GM12875 (cell line): ENCODE measurements at regions not wholly inside any gene's neighbourhood (a gene's known extent, or its start where the extent isn't known, plus 50 kb on each side); places are given as distances from the start of the nearest gene placed in this dataset.

Source experiments
- H3K4me3 ChIP-seq: one replicate; pipeline ENCODE4 v1.5.1; 2011; ENCODE audit warnings: low read depth, low read length, control low read depth
- TF ChIP-seq, protein P1 (sequence below): IDR thresholded peaks from 2 replicates; pipeline ENCODE4 v1.5.1; 2011; ENCODE audit warnings: low read depth, mild to moderate bottlenecking, control low read depth, inconsistent platforms, low read length, moderate library complexity, borderline replicate concordance; ENCODE audit not compliant: insufficient read depth

DNA sequence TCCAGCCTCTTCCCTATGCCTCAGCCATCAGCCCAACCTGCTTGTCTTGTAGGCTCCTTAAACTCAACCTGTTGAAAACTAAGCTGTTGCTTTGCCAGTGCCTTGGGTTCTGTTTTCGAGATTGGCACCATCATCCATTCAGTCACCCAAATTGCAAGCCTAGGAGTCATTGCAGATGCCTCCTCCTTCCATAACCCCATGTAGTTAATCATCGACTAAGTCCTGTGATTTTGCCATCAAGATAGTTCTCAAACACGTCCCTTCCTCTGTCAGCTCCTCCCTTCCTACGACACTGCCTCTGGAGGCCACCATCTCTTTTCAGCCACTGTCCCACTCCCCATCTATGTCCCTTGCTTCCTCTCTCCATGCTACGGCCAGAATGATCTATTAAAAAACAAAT, 168.1 kb downstream of the RAB11FIP2 start:
- no peak overlapping the region for H3K4me3 ChIP-seq
- TF ChIP-seq, protein P1, sequence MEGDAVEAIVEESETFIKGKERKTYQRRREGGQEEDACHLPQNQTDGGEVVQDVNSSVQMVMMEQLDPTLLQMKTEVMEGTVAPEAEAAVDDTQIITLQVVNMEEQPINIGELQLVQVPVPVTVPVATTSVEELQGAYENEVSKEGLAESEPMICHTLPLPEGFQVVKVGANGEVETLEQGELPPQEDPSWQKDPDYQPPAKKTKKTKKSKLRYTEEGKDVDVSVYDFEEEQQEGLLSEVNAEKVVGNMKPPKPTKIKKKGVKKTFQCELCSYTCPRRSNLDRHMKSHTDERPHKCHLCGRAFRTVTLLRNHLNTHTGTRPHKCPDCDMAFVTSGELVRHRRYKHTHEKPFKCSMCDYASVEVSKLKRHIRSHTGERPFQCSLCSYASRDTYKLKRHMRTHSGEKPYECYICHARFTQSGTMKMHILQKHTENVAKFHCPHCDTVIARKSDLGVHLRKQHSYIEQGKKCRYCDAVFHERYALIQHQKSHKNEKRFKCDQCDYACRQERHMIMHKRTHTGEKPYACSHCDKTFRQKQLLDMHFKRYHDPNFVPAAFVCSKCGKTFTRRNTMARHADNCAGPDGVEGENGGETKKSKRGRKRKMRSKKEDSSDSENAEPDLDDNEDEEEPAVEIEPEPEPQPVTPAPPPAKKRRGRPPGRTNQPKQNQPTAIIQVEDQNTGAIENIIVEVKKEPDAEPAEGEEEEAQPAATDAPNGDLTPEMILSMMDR, result no peak

DNA sequence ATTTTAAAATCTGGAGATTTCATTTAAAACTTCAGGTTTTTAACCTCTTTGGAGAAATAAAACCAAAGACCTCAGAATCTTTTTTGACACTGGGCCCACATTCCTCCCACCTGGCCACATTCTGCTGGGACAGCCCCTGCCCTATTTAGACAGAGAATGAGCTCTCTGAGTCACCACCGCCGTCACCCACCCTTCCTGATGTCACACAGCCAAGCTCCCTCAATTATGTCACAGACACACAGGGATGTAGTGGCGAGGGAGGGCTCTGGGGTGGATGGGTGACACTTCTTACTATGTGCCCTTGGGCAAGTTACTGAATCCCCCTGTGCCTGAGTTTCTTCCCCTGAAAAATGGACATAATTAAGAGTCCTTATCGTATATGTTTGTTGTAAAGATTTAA, 162.6 kb downstream of the RAB11FIP2 start:
- no peak overlapping the region for H3K4me3 ChIP-seq
- TF ChIP-seq, protein P1, result no peak

DNA sequence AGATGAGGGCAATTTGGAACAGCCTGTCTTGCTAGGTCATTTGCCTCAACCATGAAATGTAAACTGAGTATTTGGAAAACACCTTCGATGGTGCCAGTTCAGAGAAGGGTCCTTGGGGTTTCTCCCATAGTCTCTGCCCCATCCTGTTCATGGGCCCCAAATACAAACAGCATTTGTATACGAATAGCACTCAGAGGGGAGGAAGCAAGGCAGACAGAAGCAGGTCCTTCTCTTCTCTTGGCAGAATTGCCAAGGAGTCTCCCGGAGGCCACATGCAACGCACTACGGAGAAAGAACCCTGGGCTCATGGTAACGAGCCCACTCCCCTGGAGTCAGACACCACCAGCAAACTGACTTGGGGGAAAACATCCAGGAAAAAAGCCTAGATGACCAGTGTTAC, 162.1 kb downstream of the RAB11FIP2 start:
- TF ChIP-seq, protein P1, result no peak
- no peak overlapping the region for H3K4me3 ChIP-seq

DNA sequence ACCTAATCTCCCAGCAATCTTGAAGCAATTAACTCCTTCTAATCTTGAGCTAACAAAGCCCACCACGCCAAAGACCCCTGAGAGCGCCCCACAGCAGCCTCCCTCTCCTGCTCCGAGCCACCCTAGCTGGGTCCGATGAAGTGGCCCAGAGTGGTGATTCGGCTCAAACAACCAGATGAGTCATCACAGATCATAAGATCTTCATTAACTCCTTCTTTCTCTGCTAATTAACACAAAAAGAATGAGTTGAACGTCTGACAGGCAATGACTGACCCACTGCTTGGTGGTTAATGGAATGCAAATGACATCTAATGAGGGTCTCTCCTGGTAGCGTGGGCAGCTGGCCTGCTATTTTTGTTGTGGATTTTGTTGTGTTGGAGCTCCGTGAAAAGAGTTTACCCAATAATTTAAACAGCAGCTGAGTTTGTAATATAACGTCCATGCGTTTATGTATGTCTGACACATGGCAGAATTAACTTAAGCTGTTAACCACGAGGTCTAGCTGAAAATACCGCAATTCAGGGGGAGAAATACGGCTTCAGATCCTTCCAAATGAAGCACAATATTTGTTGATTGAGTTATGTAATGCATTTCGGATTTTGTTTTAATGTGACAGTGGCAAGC, 161.4 kb downstream of the RAB11FIP2 start:
- TF ChIP-seq, protein P1, result no peak
- no peak overlapping the region for H3K4me3 ChIP-seq

DNA sequence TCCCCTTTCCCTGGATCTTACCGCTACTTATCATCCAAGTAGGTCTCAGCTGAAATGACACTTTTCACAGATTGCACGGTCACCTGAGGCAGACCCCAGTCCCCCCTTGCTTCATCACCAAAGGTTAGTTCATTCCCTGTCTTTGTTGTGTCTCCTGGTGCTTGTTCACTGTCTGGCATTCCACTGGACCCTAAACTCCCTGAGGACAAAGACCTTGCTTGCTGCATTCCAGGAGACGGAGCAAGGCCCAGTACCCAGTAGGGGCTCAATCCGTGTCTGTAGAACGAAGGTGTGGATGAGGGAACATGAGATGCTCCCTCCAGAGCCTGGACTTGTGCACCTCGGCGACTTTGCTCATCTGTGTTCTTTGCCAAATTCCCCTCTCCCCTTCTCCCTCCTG, 160.0 kb downstream of the RAB11FIP2 start:
- H3K4me3 ChIP-seq, result no peak overlapping the region
- TF ChIP-seq, protein P1, result no peak

DNA sequence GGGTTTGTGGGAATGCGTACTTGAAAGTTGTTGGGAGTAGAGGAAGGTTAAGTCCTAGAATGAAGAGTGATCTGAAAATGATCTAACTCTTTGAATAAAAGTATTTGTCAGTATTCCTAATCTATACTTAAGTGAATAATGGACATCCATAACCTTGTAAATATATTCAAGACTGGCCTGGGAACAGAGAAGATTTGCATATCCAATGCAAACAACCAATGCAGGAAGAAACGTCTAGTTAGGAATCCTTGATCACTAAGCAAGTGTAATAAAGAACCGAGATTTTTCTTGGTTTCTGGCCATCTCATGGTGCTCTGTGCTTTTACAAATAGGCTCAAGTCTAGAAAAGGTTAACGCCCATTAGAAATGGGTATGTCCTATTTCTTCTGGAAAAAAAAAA, 157.1 kb downstream of the RAB11FIP2 start:
- no peak overlapping the region for H3K4me3 ChIP-seq
- TF ChIP-seq, protein P1, result no peak

DNA sequence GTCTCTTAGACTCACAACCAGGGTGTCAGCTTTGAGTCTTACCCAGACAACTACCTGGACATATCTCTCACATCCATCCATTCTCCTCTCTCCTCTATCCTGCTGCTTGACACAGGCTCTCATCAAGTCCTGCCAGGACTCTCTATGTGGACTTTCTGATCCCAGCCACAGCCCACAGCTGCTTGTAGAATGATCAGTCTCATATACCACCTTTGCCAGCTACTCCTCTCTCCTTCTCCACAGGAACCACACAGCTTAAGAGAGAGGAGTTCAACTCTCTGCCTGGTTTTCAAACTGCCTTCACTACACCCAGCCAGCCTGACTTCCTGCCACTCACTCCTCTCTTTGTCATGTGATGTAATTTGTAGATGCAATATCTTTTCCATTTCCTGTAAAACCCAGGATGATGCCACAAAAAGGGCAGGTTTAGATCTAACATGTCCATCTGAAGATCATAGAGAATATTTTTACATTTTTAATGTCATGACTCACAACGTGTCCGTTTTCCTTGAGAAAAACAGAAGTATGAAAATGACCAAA, 154.0 kb downstream of the RAB11FIP2 start:
- H3K4me3 ChIP-seq, result no peak overlapping the region
- TF ChIP-seq, protein P1, result no peak
